B cell (primary cell): ENCODE measurements at regions not wholly inside any gene's neighbourhood (a gene's known extent, or its start where the extent isn't known, plus 50 kb on each side); places are given as distances from the start of the nearest gene placed in this dataset.
"Not testable (repeated sequence)": the region's sequence is repeated elsewhere in the genome, so short reads cannot be mapped to it uniquely, and the experiment has no call there.

Source experiments
- ATAC-seq: fragments of 200-7000 bp; cut with Tn5 transposase; one replicate; pipeline ENCODE4 v1.10.0; 2021; ENCODE audit warnings: low read depth, mild to moderate bottlenecking, moderate number of reproducible peaks, moderate library complexity
- CTCF ChIA-PET: fragments of 350-600 bp; sonication (Branson Sonifier 250); formaldehyde crosslinking; loops from one replicate; lab custom pipeline; 2021; ENCODE audit warnings: antibody characterized with exemption, inconsistent platforms; lab: Charles Lee
- POLR2A ChIA-PET: fragments of 350-600 bp; sonication (Branson Sonifier 250); formaldehyde crosslinking; loops from one replicate; lab custom pipeline; 2021; ENCODE audit warnings: antibody characterized with exemption; lab: Charles Lee
- DNase-seq: peaks from one replicate; pipeline ENCODE4 v3.0.0; 2013
- H2AFZ ChIP-seq: 2 replicates; pipeline ENCODE4 v1.6.1; 2012; ENCODE audit warnings: mild to moderate bottlenecking, low read depth, low read length; ENCODE audit not compliant: insufficient read depth, poor library complexity, severe bottlenecking
- H3K27ac ChIP-seq, 2 donors: 1 replicate in 1 of 2; 2 replicates in 1 of 2; pipeline ENCODE4 v1.5.1; 2012 to 2013; ENCODE audit warnings: low read length in 2 of 2, mild to moderate bottlenecking in 2 of 2, moderate library complexity in 1 of 2
- H3K27me3 ChIP-seq, 4 experiments: fragments of 200-600 bp in 1 of 4; sonication (generic) in 1 of 4; replicated peaks in 1 of 4; 1 replicate in 2 of 4; 2 replicates in 2 of 4; pipeline versions ENCODE4 v1.6.1 to v1.7.0; 2013 to 2016; ENCODE audit warnings: low read length in 3 of 4, mild to moderate bottlenecking in 2 of 4, mixed read lengths in 1 of 4, moderate library complexity in 1 of 4; ENCODE audit not compliant: insufficient read depth in 4 of 4, control insufficient read depth in 3 of 4; ENCODE audit errors: control extremely low read depth in 1 of 4
- H3K36me3 ChIP-seq, 2 experiments: replicated peaks in 1 of 2; 1 replicate in 1 of 2; 2 replicates in 1 of 2; pipeline versions ENCODE4 v1.6.1 to v1.7.1; 2013; ENCODE audit warnings: low read length in 1 of 2; ENCODE audit not compliant: insufficient read depth in 2 of 2, control insufficient read depth in 1 of 2; ENCODE audit errors: control extremely low read depth in 1 of 2, extremely low read depth in 1 of 2
- H3K4me1 ChIP-seq, 2 donors: fragments of 200-600 bp in 1 of 2; sonication (generic) in 1 of 2; 1 replicate in 1 of 2; 2 replicates in 1 of 2; pipeline versions ENCODE4 v1.5.1 to v1.6.1; 2013 to 2017; ENCODE audit warnings: low read length in 2 of 2; ENCODE audit not compliant: control insufficient read depth in 2 of 2, insufficient read depth in 2 of 2
- H3K4me2 ChIP-seq: replicated peaks from 2 replicates; pipeline ENCODE3; 2012; ENCODE audit warnings: mild to moderate bottlenecking, low read depth, low read length; ENCODE audit not compliant: poor library complexity, severe bottlenecking
- H3K4me3 ChIP-seq, 5 experiments: fragments of 200-600 bp in 1 of 5; sonication (generic) in 1 of 5; 1 replicate in 3 of 5; 2 replicates in 2 of 5; pipeline versions ENCODE4 v1.5.1 to v1.7.0; 2011 to 2016; ENCODE audit warnings: low read length in 4 of 5, mild to moderate bottlenecking in 4 of 5, low read depth in 2 of 5, control low read depth in 1 of 5, moderate library complexity in 1 of 5; ENCODE audit not compliant: insufficient read depth in 1 of 5; ENCODE audit errors: control extremely low read depth in 1 of 5, extremely low read depth in 1 of 5
- H3K79me2 ChIP-seq: fragments of 200-600 bp; sonication (generic); one replicate; pipeline ENCODE4 v1.6.0; 2016; ENCODE audit warnings: low read length; ENCODE audit not compliant: control insufficient read depth, insufficient read depth
- H3K9ac ChIP-seq: fragments of 200-600 bp; sonication (generic); 2 replicates; pipeline ENCODE4 v1.6.1; 2017; ENCODE audit warnings: mild to moderate bottlenecking, low read length, moderate library complexity
- H3K9me3 ChIP-seq, 3 donors: one replicate each; pipeline versions ENCODE4 v1.6.1 to v1.7.1; 2013; ENCODE audit warnings: low read length in 2 of 3; ENCODE audit not compliant: control insufficient read depth in 2 of 3, insufficient read depth in 1 of 3; ENCODE audit errors: control extremely low read depth in 1 of 3
- H4K20me1 ChIP-seq: 2 replicates; pipeline ENCODE4 v1.6.0; 2012; ENCODE audit warnings: mild to moderate bottlenecking, low read length; ENCODE audit not compliant: insufficient read depth, control insufficient read depth, poor library complexity, severe bottlenecking
- H3K27ac Mint-ChIP-seq: one replicate; pipeline ENCODE4 v1.8.0; 2021; ENCODE audit warnings: mixed read lengths
- H3K27me3 Mint-ChIP-seq: one replicate; pipeline ENCODE4 v1.8.0; 2021; ENCODE audit warnings: mixed read lengths
- H3K4me1 Mint-ChIP-seq: one replicate; pipeline ENCODE4 v1.8.0; 2021; ENCODE audit warnings: mixed read lengths
- H3K4me3 Mint-ChIP-seq: one replicate; pipeline ENCODE4 v1.8.0; 2021; ENCODE audit warnings: mixed read lengths
- H3K9me3 Mint-ChIP-seq: one replicate; pipeline ENCODE4 v1.8.0; 2022; ENCODE audit warnings: mixed read lengths; ENCODE audit not compliant: insufficient read depth
- CTCF ChIP-seq: fragments of 200-600 bp; IDR thresholded peaks from one replicate; pipeline ENCODE4 v1.8.0; 2022; ENCODE audit warnings: antibody characterized with exemption, mild to moderate bottlenecking
- EZH2 ChIP-seq: IDR thresholded peaks from 2 replicates; pipeline ENCODE4 v1.6.1; 2012; ENCODE audit warnings: borderline replicate concordance, low read depth, mild to moderate bottlenecking, moderate library complexity, low read length; ENCODE audit not compliant: insufficient read depth, poor library complexity, severe bottlenecking
- WGBS: methylation state at CpG from one replicate; pipeline ENCODE4 v1.1.5; 2013; ENCODE audit warnings: missing lambda C conversion rate; ENCODE audit not compliant: insufficient coverage; 5-methylcytosine and 5-hydroxymethylcytosine counted together
- intact Hi-C: fragments of 100-400 bp; cut with micrococcal nuclease; formaldehyde crosslinking; loops from one replicate; pipeline ENCODE4 v1.10.0; 2022

GRCh38 chr6:16019462-16019861 lies 109.4 kb upstream of the MYLIP start:
- Mint-ChIP-seq H3K27me3 (no peaks in the 10 kb centered on the region), H3K27ac (no peak overlapping the region), H3K4me1 (no peaks in the 10 kb centered on the region), H3K9me3 (no peaks in the 10 kb centered on the region), H3K4me3 (no peak overlapping the region)
- Histone ChIP-seq H3K27me3 (no peaks in the 10 kb centered on the region), H2AFZ (no peak overlapping the region), H3K4me3 (no peak overlapping the region), H4K20me1 (no peaks in the 10 kb centered on the region), H3K9me3 (no peaks in the 10 kb centered on the region), H3K27ac (no peak overlapping the region), H3K4me1 (no peaks in the 10 kb centered on the region), H3K9ac (no peak overlapping the region), H3K4me2 (no peak overlapping the region), H3K79me2 (no peaks in the 10 kb centered on the region), H3K36me3 (no peaks in the 10 kb centered on the region)
- no peak for DNase-seq
- no peak for ATAC-seq
- CTCF ChIA-PET = no interaction called here
- POLR2A ChIA-PET = no interaction called here
- TF ChIP-seq EZH2 (no peak), CTCF (no peak)
- intact Hi-C loops = no loop called here
- 97% methylated on average over 3 of the region's 3 CpGs for WGBS

GRCh38 chr6:16018626-16019025 lies 110.3 kb upstream of the MYLIP start:
- ATAC-seq = no peak
- WGBS = 97% methylated on average over 4 of the region's 4 CpGs
- Histone ChIP-seq H3K79me2 (no peaks in the 10 kb centered on the region), H3K4me3 (no peak overlapping the region), H3K4me1 (no peaks in the 10 kb centered on the region), H3K27ac (no peak overlapping the region), H3K9ac (no peak overlapping the region), H3K27me3 (no peaks in the 10 kb centered on the region), H3K36me3 (no peaks in the 10 kb centered on the region), H3K9me3 (no peaks in the 10 kb centered on the region), H3K4me2 (no peak overlapping the region), H4K20me1 (no peaks in the 10 kb centered on the region), H2AFZ (no peak overlapping the region)
- ChIA-PET CTCF (no interaction called here), POLR2A (no interaction called here)
- no peaks in the 10 kb centered on the region for H3K27me3 Mint-ChIP-seq
- no peak overlapping the region for H3K4me3 Mint-ChIP-seq
- intact Hi-C loops = no loop called here
- no peaks in the 10 kb centered on the region for H3K4me1 Mint-ChIP-seq
- no peak for DNase-seq
- no peak overlapping the region for H3K27ac Mint-ChIP-seq
- no peaks in the 10 kb centered on the region for H3K9me3 Mint-ChIP-seq
- no peak for TF ChIP-seq EZH2

GRCh38 chr6:16014325-16014724 lies 114.6 kb upstream of the MYLIP start:
- H3K9me3 Mint-ChIP-seq, H2AFZ ChIP-seq, H3K27ac Mint-ChIP-seq, H3K4me1 ChIP-seq, H3K4me3 Mint-ChIP-seq, H3K27me3 ChIP-seq, POLR2A ChIA-PET, CTCF ChIA-PET, H3K27me3 Mint-ChIP-seq, H3K9ac ChIP-seq, DNase-seq, H3K9me3 ChIP-seq, H3K4me3 ChIP-seq, ATAC-seq, H3K27ac ChIP-seq, H3K36me3 ChIP-seq, H3K79me2 ChIP-seq, H3K4me1 Mint-ChIP-seq, H3K4me2 ChIP-seq, H4K20me1 ChIP-seq, intact Hi-C loops: not testable (repeated sequence)
- WGBS = no CpG with 5 or more reads among the region's 3 CpGs
